Keratinocyte (primary cell): ENCODE measurements at regions not wholly inside any gene's neighbourhood (a gene's known extent, or its start where the extent isn't known, plus 50 kb on each side); places are given as distances from the start of the nearest gene placed in this dataset.

ENCODE experiments used
- EZH2 ChIP-seq: IDR thresholded peaks from one replicate; pipeline ENCODE4 v1.6.1; 2012; ENCODE audit warnings: inconsistent platforms, mild to moderate bottlenecking, low read length, moderate library complexity
- TF ChIP-seq, protein P1 (sequence below), 3 experiments: IDR thresholded peaks in 1 of 3; conservative IDR thresholded peaks in 1 of 3; optimal IDR thresholded peaks in 1 of 3; 2 replicates in 2 of 3; 3 replicates in 1 of 3; pipeline versions ENCODE3 to v1.5.1; 2011; ENCODE audit warnings: low read length in 3 of 3, mild to moderate bottlenecking in 3 of 3, moderate library complexity in 2 of 3, control low read depth in 1 of 3, inconsistent platforms in 1 of 3; ENCODE audit not compliant: insufficient read depth in 2 of 3; ENCODE audit errors: extremely low read depth in 1 of 3

DNA sequence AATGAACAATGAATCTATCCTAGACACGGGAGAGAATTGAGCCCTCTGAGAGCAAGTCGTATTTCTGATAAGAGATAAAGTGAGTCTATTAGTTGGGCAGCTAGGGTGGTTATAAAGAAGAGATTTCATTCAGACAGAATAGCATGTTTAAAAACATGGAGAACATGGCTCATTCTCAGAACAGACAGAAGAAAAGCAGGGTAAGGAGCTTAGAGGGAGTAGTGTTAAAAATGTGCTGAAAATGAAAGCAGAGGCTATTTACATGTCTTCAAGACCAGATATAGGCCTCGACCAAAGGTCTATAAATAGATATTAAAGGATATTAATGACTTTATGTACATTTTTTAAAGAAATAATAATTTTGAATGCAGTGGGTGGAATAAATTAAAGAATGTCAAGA is 149.5 kb downstream of the SLITRK1 start:
- TF ChIP-seq, protein P1, sequence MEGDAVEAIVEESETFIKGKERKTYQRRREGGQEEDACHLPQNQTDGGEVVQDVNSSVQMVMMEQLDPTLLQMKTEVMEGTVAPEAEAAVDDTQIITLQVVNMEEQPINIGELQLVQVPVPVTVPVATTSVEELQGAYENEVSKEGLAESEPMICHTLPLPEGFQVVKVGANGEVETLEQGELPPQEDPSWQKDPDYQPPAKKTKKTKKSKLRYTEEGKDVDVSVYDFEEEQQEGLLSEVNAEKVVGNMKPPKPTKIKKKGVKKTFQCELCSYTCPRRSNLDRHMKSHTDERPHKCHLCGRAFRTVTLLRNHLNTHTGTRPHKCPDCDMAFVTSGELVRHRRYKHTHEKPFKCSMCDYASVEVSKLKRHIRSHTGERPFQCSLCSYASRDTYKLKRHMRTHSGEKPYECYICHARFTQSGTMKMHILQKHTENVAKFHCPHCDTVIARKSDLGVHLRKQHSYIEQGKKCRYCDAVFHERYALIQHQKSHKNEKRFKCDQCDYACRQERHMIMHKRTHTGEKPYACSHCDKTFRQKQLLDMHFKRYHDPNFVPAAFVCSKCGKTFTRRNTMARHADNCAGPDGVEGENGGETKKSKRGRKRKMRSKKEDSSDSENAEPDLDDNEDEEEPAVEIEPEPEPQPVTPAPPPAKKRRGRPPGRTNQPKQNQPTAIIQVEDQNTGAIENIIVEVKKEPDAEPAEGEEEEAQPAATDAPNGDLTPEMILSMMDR (optimal IDR thresholded peaks at IDR 0.05 in 1 of 3, IDR thresholded peaks at IDR 0.05 in 1 of 3, conservative IDR thresholded peaks at IDR 0.05 in 1 of 3; ENCODE audit: extremely low read depth in 1 of 3, insufficient read depth in 2 of 3, low read length in 3 of 3): no peak
- no peak for TF ChIP-seq EZH2
